Upper lobe of left lung (tissue), 4 donors: ENCODE measurements at regions not wholly inside any gene's neighbourhood (a gene's known extent, or its start where the extent isn't known, plus 50 kb on each side); places are given as distances from the start of the nearest gene placed in this dataset.

Experiments
- CTCF ChIP-seq, 6 experiments: fragments of 450-650 bp in 4 of 6; fragments of 200-600 bp in 2 of 6; sonication (generic) in 2 of 6; IDR thresholded peaks; one replicate each; pipeline ENCODE4 v1.5.1; 2016 to 2019; ENCODE audit warnings: antibody characterized with exemption in 6 of 6
- EP300 ChIP-seq, 4 donors: sonication (generic); formaldehyde crosslinking; IDR thresholded peaks; one replicate each; pipeline ENCODE4 v1.5.1; 2017; ENCODE audit warnings: antibody characterized with exemption in 4 of 4, control low read depth in 2 of 4
- POLR2AphosphoS5 ChIP-seq, 2 donors: sonication (generic); formaldehyde crosslinking; IDR thresholded peaks; one replicate each; pipeline ENCODE4 v1.5.1; 2017; ENCODE audit warnings: antibody characterized with exemption in 2 of 2

GRCh38 chr10:2106641-2107040, 369.3 kb upstream of the ADARB2 start:
- TF ChIP-seq CTCF (IDR thresholded peaks at IDR 0.05) (no peak), EP300 (IDR thresholded peaks at IDR 0.05) (no peak), POLR2AphosphoS5 (IDR thresholded peaks at IDR 0.05) (no peak)
